GM19025 (cell line): ENCODE measurements at regions not wholly inside any gene's neighbourhood (a gene's known extent, or its start where the extent isn't known, plus 50 kb on each side); places are given as distances from the start of the nearest gene placed in this dataset.

Experiments used
- ATAC-seq: cut with Tn5 transposase; IDR thresholded peaks from one replicate; pipeline ENCODE4 v1.9.1; 2021; ENCODE audit warnings: mild to moderate bottlenecking, low read depth, moderate library complexity; ENCODE audit not compliant: unreplicated experiment

DNA sequence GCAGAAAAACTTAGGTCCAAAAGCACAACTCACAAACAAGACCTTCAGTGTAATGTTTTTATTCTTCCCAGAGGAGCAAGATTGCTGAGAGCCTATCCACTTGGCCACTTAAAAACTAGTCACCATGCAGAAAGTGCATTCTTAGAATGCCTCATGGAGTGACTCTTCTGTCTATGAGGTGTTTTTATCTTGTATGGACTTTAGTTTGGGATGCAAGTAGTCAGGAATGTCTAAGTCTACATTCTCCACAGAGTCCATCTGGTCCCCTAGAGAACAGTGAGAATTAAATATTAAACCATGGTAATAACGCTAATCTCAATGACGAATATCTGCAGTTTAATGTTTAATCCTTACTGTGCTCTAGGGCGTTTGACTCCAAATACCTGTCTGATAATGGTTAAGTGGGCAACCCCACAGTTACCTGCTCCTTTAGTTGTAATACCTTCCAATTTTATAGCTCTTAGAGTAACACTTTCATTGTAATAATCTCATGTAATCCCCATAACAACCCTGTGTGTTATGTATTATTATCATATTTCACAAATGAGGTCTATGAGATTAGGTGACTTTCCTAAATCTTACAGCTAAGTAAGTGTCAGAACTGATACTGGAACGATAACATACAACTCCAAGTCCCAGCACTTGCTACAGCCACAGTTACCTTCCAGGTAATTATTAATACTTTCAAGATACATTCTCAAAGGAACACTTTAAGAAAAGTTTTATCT lies 235.6 kb upstream of the JADE1 start:
- ATAC-seq: no peak

DNA sequence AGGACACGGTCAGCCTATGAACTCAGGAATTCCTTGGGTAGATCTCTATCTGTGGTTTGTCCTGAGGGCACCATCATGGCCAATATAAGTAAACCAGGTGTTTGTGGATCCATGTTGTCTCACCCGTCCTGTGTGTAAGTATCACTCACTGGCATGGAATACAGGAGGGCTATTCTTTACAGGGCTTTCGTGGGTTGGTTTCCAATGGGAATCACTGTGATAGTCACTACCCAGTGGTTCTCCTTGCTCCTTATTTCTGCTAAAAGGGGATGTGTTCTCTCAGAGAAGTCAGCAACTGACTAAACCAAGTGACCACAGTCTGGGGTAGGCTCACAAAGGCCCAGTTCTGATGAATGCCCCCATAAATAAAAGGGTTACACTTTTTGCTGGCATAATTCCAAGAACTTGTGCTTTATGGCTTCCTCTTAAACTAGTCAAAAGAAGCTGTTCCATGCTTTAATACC lies 236.7 kb upstream of the JADE1 start:
- ATAC-seq: no peak

DNA sequence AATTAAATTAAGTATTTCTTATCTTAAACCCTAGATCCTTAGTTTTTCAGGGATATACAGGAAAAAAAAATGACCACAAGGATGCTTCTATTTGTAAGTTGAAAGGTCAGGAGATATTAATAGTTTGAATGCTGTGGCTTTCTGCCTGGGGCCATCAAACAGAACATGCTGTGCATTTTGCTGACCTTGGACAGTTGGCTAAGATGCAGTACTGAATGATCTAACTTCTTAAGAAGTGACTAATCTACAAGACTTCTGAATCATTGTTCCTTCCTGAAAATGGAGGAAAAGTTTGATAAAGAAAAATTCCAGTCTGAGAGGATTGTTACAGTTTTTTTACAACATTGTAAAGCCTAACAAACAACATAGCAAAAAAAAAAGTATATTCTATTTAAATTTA lies 237.8 kb upstream of the JADE1 start:
- ATAC-seq: no peak

- no peak for ATAC-seq
Observed at GRCh38 chr4:128570387-128570975, 239.0 kb upstream of the JADE1 start.

GRCh38 chr4:128566693-128567092 lies 242.8 kb upstream of the JADE1 start:
- no peak for ATAC-seq

DNA sequence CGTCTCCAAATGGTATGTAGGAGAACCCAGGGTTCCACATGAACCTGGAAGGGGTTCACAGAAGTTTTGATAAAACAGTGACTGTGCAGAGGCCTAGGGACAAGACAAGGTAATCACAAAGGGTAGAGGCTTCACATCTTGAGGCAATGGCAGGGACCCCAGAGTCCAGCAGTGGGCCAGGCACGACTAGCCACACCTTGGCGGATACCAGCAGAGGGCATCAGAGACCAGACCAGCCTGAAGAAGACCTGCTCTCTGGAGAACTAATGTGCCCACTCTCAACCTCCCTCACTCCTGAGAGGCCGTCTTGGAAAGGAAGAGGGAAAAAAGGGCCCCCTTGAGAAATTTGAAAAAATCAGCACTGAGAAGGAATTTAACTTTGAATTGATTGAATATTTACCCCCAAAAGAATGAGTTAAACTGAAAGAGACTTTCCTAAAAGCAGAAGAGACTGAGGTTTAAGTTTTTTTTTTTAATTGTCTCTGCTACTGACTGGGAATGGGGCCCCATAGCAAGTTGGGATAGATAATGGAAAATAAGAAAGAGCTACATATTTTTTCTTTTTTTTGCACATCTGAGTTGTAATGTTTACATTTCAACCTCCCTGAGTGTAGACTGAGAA lies 243.8 kb upstream of the JADE1 start:
- ATAC-seq: no peak

DNA sequence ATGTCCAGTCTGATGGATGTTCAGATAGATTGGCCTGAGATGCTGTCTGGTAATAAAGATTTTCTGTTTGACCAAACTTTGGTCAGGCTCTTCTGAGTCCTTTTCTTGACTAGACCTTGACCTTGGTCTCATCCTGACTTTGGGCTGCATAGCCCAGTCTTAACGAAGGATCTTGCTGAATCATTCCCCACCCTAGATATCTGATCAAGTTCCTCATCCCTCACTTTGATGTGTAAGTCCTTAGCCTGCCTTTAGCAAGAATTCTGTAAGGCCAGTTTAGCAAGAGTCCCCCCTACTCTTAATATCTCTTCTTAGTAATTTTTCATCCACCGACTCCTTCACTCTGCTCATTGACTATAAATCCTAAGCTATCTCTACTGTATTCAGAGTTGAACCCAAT lies 244.4 kb upstream of the JADE1 start:
- no peak for ATAC-seq

DNA sequence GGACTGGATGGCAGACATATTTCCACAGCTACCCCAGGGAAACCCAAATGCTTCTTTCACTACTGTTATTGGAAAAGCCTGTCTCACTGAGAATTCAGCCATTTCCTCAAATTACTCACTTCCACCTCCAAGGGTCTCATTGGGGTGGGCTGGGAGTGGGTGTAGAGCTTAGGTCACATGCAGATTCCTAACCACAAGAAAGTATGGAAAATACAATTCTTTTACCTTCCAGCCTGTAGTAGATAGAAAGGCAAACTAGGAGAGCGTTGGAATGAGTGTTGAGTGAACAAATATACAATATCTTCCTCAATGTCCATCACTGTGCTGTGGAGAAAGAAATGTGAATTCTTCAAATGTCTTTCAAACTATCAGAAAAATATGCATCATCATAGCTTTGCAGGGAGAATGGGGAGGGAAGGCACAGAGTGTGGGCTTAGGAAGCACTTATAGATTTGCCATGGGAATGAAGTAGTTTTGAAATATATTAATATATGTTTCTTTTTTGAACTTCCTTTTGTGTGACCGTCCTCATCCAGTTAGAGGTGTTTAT lies 245.3 kb upstream of the JADE1 start:
- ATAC-seq: no peak

DNA sequence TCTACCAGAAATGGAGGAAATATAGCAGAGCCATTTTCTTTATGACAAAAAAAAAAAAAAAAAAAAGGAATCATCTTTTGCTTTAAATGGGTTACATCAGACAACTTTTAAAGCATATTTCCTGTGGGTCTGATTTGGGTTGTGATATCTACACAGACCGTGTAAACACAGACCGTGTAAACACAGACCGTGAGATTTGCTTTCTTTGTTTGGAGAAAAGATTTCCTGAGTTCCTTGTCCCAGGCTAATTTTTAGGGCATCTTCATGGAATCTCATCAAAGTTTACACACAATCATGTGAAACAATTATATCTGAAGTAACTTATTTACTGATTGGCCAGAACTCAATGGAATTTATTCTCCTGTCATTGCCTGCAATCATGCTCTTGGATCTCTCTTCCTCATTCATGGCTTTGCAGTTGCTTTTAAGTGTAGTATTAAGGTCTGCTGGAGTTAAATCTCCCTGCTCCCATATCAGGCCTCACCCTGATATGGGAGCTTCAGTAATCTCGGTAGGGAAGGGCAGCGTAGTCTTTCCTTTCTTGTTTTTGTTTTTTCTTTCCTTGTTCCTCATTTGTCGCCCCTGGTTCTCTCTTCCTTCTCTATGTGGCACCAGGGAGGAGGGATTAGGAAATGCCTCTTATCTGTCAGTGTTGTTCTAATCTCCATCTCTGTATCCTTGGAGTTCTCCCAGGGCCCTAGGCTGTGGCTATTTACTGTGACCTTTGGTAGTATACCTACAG lies 248.6 kb upstream of the JADE1 start:
- ATAC-seq: no peak

- ATAC-seq: no peak
Observed at GRCh38 chr4:128558896-128559679, 250.4 kb upstream of the JADE1 start.

- no peak for ATAC-seq
Observed at GRCh38 chr4:128556756-128557155, 252.7 kb upstream of the JADE1 start.

- ATAC-seq: no peak
Observed at GRCh38 chr4:128553686-128554515, 255.6 kb upstream of the JADE1 start.

GRCh38 chr4:128552586-128552907 lies 257.0 kb upstream of the JADE1 start:
- ATAC-seq: no peak

- ATAC-seq: no peak
Observed at GRCh38 chr4:128551280-128551679, 258.2 kb upstream of the JADE1 start.

GRCh38 chr4:128550060-128550459 lies 259.4 kb upstream of the JADE1 start:
- ATAC-seq: no peak

- ATAC-seq: no peak
Observed at GRCh38 chr4:128549636-128550035, 259.9 kb upstream of the JADE1 start.

GRCh38 chr4:128548381-128548780 lies 260.8 kb upstream of the PGRMC2 start:
- no peak for ATAC-seq

- no peak for ATAC-seq
Observed at GRCh38 chr4:128544272-128544671, 256.7 kb upstream of the PGRMC2 start.

DNA sequence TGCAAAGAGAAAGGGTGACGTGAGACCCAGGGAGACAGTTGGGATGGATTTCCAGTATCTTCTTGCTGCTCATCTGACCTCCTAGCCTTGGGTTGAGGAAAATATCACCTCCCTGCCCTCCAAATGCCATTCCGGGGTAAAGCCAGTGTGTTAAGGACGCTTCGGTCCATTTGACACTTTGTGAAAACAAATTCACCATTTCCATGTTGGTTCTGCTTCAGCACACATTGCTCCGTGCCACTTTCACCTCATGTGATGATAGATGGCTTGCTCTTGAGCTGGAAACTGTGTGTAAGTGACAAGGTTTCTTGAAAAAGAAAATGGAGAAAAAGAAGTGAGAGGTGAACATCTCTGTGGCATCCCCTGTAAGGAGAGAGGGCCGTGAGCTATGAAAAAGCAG lies 256.1 kb upstream of the PGRMC2 start:
- ATAC-seq: no peak
